ENCODE measurements at regions not wholly inside any gene's neighbourhood (a gene's known extent, or its start where the extent isn't known, plus 50 kb on each side); places are given as distances from the start of the nearest gene placed in this dataset.

DNA sequence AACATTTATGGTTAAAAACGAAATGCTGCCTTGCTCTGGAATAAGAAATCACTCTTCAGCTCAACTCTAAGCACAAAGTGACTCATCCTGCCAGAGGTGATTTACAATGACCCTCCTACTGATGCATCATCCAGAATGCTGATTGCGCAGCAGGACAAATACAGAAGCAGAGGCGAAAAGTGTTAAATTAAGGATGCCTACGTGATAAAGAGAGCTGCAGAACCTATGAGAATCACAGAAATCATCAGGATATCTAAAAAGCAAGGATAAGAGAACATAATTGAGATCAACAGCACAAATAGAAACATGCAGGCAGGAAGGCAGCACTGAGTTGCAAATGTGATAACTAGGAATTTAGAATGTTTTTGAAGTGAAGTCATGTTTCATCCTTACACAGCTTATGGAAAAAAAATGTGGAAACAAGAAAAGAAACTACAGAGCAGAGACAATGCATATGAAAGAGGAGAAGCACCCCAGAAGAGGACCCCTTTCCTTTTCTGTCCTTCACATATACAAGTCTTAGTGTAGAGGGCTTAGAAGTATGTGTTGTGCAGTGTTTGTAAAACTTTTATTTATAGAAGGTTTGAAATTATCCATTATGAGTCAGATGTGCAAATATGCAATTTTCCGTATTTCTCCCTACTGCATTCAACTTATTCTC is 188.4 kb downstream of the SLC7A11 start:
- Histone ChIP-seq H3K27me3 (replicated peaks in 1 of 7) (no peaks in the 10 kb centered on the region), H3K36me3 (no peaks in the 10 kb centered on the region), H3K9me3 (peaks cover 0 to 4% (median 0%) of the 10 kb centered on the region in 8 donors), H3K27ac (no peak overlapping the region), H3K4me1 (no peaks in the 10 kb centered on the region), H3K4me3 (no peak overlapping the region)
- no peak for DNase-seq
- no peak for TF ChIP-seq POLR2AphosphoS5 (IDR thresholded peaks at IDR 0.05)
- TF ChIP-seq, protein P1, sequence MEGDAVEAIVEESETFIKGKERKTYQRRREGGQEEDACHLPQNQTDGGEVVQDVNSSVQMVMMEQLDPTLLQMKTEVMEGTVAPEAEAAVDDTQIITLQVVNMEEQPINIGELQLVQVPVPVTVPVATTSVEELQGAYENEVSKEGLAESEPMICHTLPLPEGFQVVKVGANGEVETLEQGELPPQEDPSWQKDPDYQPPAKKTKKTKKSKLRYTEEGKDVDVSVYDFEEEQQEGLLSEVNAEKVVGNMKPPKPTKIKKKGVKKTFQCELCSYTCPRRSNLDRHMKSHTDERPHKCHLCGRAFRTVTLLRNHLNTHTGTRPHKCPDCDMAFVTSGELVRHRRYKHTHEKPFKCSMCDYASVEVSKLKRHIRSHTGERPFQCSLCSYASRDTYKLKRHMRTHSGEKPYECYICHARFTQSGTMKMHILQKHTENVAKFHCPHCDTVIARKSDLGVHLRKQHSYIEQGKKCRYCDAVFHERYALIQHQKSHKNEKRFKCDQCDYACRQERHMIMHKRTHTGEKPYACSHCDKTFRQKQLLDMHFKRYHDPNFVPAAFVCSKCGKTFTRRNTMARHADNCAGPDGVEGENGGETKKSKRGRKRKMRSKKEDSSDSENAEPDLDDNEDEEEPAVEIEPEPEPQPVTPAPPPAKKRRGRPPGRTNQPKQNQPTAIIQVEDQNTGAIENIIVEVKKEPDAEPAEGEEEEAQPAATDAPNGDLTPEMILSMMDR (IDR thresholded peaks at IDR 0.05 in 8 of 11, conservative IDR thresholded peaks at IDR 0.05 in 3 of 11) = no peak
- no peak for TF ChIP-seq POLR2A (IDR thresholded peaks at IDR 0.05)
- intact Hi-C loops (cut with DNase I; ENCODE audit: low total_unique reads) = no loop called here
- 71 to 86% (median 80%) methylated on average over 5 of the region's 5 CpGs for WGBS, 5 donors

DNA sequence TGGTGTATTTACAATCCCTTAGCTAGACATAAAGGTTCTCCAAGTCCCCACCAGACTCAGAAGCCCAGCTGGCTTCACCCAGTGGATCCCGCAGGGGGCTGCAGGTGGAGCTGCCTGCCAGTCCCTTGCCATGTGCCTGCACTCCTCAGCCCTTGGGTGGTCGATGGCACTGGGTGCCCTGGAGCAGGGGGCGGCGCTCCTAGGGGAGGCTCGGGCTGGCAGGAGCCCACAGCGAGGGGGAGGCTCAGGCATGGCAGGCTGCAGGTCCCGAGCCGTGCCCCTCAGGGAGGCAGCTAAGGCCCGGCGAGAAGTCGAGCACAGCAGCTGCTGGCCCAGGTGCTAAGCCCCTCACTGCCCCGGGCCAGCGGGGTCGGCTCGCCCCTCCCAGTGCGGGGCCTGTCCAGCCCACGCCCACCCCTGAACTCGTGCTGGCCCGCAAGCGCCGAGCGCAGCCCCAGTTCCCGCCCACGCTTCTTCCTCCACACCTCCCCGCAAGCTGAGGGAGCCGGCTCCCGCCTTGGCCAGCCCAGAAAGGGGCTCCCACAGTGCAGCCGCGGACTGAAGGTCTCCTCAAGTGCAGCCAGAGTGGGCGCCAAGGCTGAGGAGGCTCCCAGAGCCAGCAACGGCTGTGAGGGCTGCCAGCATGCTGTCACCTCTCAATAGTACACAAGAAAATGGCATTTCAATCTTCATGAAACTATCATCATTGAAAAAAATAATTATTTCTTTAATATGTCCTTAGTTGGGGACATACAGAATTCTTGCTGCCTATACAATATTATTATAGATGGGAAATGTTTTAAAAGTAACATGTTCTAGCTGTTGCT is 189.1 kb downstream of the SLC7A11 start:
- no peak for DNase-seq
- WGBS, 5 donors = 88 to 92% (median 89%) methylated on average over 23 to 31 of the region's 31 CpGs
- Histone ChIP-seq H3K27me3 (replicated peaks in 1 of 7) (no peaks in the 10 kb centered on the region), H3K4me1 (no peaks in the 10 kb centered on the region), H3K9me3 (peaks cover 0 to 4% (median 0%) of the 10 kb centered on the region in 8 donors), H3K4me3 (no peak overlapping the region), H3K36me3 (no peaks in the 10 kb centered on the region), H3K27ac (no peak overlapping the region)
- intact Hi-C loops (cut with DNase I; ENCODE audit: low total_unique reads) = no loop called here
- TF ChIP-seq POLR2AphosphoS5 (IDR thresholded peaks at IDR 0.05) (no peak), POLR2A (IDR thresholded peaks at IDR 0.05) (no peak)
- TF ChIP-seq, protein P1 (IDR thresholded peaks at IDR 0.05 in 8 of 11, conservative IDR thresholded peaks at IDR 0.05 in 3 of 11) = no peak

DNA sequence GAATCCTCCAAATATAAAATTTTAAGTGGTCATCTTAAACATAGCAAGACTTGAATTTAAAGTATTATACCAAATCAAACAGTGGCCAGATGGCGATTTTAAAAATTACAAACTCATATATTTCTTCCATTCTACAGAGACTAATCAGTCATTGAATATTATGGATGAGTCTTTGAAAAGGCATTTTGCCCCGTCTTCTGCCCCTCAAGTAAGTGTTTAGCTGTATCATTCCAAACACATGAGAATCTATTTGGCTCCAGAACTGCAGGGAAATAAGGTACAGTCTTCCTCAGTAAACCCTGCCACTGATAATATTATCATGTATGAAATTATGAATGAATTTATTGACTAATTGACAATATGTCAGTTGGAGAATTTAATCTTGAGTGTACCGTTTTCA is 191.0 kb downstream of the SLC7A11 start:
- Histone ChIP-seq H3K9me3 (peaks cover 0 to 4% (median 0%) of the 10 kb centered on the region in 8 donors), H3K4me3 (no peak overlapping the region), H3K4me1 (no peaks in the 10 kb centered on the region), H3K36me3 (no peaks in the 10 kb centered on the region), H3K27ac (no peak overlapping the region), H3K27me3 (replicated peaks in 1 of 7) (no peaks in the 10 kb centered on the region)
- intact Hi-C loops (cut with DNase I; ENCODE audit: low total_unique reads) = no loop called here
- no peak for DNase-seq
- WGBS, 5 donors = 28 to 61% (median 51%) methylated on average over 3 of the region's 3 CpGs
- TF ChIP-seq, protein P1 (IDR thresholded peaks at IDR 0.05 in 8 of 11, conservative IDR thresholded peaks at IDR 0.05 in 3 of 11) = no peak
- TF ChIP-seq POLR2A (IDR thresholded peaks at IDR 0.05) (no peak), POLR2AphosphoS5 (IDR thresholded peaks at IDR 0.05) (no peak)

DNA sequence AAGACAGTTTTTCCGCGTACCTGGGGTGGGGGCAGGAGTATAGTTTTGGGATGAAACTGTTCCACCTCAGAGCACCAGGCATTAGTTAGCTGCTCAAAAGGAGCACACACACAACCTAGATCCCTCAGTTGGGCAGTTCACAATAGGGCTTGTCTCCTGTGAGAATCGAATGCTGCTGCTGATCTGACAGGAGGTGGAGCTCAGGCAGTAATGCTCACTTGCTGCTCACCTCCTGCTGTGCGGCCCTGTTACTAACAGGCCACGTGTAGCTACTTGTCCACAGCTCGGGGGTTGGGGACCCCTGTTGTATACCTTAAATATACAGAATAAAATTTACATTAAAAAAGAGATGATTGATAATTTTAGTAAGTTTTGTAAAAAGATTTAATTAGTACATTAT is 191.5 kb downstream of the SLC7A11 start:
- no peaks in the 10 kb centered on the region for H3K27me3 ChIP-seq (replicated peaks in 1 of 7)
- no peaks in the 10 kb centered on the region for H3K4me1 ChIP-seq
- DNase-seq = no peak
- intact Hi-C loops (cut with DNase I; ENCODE audit: low total_unique reads) = no loop called here
- no peaks in the 10 kb centered on the region for H3K36me3 ChIP-seq
- TF ChIP-seq POLR2AphosphoS5 (IDR thresholded peaks at IDR 0.05) = no peak
- no peak for TF ChIP-seq POLR2A (IDR thresholded peaks at IDR 0.05)
- TF ChIP-seq, protein P1 (IDR thresholded peaks at IDR 0.05 in 8 of 11, conservative IDR thresholded peaks at IDR 0.05 in 3 of 11) = no peak
- WGBS, 5 donors = 74 to 85% (median 83%) methylated on average over 6 of the region's 6 CpGs
- no peak overlapping the region for H3K4me3 ChIP-seq
- no peak overlapping the region for H3K27ac ChIP-seq
- peaks cover 0 to 4% (median 0%) of the 10 kb centered on the region in 8 donors for H3K9me3 ChIP-seq
